NCI-H345 (cell line): ENCODE measurements at regions not wholly inside any gene's neighbourhood (a gene's known extent, or its start where the extent isn't known, plus 50 kb on each side); places are given as distances from the start of the nearest gene placed in this dataset.
"Not testable (repeated sequence)": the region's sequence is repeated elsewhere in the genome, so short reads cannot be mapped to it uniquely, and the experiment has no call there.

Source experiments
- DNase-seq: peaks from one replicate; lab custom pipeline; 2025; lab: John Stamatoyannopoulos, UW

DNA sequence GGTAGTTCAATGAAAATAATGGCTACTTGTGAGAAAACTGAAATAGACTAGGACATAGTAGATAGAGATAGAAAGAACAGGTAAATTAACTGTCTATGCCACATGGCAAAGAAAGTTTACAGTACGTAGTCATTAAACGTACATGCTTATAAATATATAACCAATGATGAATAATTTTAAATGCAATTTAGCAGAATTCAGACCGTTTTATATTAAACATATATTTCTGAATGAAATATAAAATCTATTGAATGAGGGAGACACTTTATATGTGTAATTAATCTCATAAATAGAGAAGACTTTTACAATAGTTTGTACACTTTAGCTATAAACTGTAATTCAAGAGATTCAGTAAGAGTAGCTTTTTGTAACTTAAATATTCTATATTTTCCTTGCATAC is 124.4 kb upstream of the VPREB1 start:
- DNase-seq = no peak

GRCh38 chr22:22118987-22119386 is 125.6 kb upstream of the VPREB1 start:
- DNase-seq = no peak

GRCh38 chr22:22117864-22118544 is 126.6 kb upstream of the VPREB1 start:
- DNase-seq = not testable (repeated sequence)

- not testable (repeated sequence) for DNase-seq
Measured at GRCh38 chr22:22116997-22117770, 127.4 kb upstream of the VPREB1 start.

- DNase-seq = no peak
Measured at GRCh38 chr22:22113701-22114100, 130.9 kb upstream of the VPREB1 start.

DNA sequence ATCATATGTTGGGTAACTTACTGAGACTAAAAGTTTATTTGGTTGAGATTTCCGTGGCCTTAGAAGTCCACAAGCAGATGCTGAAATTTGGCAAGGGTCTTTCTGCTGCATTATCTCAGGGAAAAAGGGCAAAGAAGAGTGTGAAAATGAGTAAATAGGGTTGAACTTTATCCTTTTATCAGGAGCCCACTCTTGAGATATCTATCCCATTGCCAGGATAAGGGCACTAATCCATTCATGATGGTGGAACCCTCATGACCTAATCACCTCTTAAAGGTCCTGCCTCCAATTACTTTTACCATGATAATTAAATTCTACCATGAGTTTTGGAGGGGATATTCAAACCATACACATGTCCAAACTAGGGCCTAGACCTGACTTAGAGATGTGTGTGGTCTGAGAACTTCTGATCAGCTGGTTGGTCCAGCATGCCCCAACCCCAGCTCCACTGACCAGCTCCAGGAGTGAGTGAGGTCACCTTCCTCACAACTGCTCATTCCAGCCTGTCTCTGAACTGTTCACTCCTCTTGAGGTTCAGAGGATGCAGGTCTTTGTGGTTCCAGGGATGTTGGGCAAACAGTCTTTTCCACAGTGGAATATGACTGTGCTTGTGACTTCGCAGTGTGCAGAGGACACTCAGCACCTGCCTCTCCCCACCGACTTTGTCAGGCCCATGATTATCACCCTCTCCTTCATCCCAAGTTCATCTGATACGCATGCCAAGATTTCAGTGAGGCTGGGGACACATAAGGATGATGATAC is 130.1 kb upstream of the TOP3B start:
- DNase-seq = no peak

DNA sequence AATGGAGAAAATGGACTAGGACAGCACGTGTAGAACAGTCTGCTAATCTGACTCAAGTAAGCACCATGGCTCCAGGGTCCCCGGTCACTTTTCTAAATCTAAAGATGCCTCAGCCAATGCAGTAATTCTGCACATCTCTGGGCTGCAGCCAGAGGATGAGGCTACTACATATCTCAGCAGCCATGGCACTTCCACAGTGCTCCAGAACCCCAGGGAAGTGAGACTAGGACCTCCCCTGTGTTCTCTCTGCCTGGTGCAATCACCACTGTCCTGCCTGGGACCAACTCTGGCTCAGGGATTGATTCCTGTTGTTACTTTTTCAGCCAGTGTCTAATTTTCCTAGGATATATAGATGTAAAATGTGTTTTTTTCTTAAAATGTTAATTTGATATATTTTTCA is 129.4 kb upstream of the TOP3B start:
- DNase-seq = no peak

- no peak for DNase-seq
Measured at GRCh38 chr22:22111267-22111751, 128.7 kb upstream of the TOP3B start.

GRCh38 chr22:22110548-22111266 is 128.1 kb upstream of the TOP3B start:
- peak; percentile 4 for DNase-seq

DNA sequence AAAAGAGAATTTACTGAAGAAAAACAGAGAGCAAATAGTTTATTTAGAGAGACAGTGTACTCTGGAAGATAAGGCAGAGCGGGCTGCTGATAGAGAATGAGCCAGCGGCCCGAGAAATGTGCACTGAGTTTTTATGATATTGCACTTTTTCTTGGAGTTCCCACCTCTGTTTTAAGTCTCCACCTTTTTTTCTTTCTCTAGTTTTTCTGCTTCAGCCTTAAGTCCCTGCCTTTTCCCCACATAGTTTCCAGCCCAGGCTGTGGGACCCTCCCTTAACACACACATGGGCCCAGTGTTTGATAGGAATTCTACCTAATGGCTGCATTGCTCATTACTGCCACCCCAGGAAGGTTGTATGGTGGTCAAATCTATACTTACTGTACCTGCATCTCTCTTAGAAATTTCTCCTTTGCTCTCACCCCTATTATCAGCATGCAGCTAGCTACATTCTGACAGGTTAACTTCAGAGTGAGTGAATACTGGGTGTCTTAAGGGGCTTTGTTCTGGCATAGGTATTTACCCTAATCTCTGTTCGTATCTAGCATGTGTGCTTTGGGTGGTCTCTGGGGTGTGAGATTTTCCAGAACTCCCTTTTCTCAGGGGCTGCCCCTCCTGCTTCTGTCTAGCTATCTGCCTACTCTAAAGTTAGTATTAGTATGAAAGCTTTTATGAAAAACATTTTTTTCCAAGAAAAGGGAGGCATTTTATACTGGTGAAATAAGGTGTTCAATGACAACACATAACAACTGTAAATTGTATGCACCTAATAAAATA is 127.3 kb upstream of the TOP3B start:
- no peak for DNase-seq

- DNase-seq = no peak
Measured at GRCh38 chr22:22106855-22107254, 124.3 kb upstream of the TOP3B start.

- no peak for DNase-seq
Measured at GRCh38 chr22:22105364-22105763, 122.8 kb upstream of the TOP3B start.

DNA sequence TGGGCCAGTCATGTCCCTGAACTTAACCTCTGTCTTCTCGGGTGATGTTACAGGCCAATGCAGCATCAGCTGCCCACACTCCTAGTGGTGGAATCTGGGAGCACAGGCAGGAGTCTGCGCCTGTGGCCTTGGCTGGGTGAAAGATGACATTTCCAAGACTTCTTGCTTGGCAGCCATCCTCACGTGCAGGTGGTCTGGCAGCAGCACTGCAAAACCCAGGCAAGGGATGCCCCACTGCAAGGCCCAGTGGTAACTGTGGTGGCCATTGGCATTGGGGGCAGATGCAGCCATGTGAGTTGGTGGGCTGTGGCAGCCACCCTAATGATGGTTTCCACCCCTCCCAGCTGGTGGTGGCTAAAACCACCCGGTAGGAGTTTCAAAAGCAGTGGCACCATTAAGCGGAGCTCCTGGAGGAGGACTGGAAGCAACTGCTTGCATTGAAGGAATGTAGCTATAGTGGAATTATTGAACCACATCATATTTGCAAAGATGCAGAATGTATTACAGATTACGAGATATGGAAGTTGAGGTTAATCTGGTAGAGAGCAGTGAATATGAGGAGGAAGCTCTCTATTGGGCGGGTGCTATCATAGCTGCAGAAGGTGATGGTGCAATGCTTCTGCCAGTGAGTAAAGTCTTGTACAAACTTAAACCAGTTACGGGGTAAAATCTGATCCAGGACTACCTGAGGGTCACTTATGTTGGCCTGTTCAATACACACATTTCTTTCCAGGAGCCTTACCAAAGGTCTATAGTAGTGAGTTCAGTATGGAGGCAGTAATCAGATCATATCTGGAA is 120.7 kb upstream of the TOP3B start:
- DNase-seq = no peak

DNA sequence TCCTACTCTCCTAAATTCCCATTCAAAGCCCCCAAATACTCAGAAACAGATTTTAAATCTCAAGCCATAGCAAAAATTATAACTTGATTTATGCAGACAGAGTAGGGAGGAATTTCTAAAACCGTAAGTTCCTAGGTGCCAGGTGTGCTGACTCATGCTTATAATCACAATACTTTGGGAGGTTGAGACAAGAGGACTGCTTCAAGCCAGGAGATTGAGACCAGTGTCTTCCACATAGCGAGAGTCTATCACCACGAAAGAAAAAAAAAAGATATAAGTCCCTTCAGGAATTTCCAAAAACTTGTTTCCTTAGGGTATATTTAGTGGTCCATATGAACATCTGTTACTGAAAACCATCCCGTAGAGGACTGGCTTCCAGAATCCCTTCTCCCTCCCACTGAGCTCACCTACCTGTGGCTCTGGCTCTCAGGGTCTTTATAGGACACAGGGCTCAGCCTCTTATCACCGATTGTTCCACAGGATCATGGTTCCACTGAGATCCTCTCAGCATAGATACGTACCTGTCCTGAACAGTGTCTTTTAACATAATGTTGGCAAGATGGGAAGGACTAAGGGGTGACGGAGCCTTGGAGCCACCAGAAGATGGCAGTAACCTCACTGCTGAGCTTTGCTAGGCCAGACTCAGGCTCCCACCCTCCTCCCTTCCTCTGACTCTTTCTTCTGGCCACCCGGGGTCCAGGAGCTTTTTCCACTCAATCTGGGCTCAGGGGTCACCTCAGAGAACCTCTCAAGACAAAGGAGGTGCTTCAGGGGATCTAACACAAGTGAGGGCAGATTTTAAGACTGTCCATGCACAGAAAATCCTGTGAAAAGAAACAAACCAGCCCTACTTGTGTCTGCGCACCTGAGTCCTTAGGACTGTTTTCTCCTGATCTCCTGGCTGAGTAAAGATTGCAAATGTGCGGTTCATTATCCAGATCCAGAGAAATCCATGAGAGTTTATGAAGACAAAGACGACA is 117.5 kb upstream of the TOP3B start:
- DNase-seq = no peak

- DNase-seq = no peak
Measured at GRCh38 chr22:22099194-22099486, 116.6 kb upstream of the TOP3B start.

GRCh38 chr22:22098457-22099193 is 116.0 kb upstream of the TOP3B start:
- DNase-seq = no peak

DNA sequence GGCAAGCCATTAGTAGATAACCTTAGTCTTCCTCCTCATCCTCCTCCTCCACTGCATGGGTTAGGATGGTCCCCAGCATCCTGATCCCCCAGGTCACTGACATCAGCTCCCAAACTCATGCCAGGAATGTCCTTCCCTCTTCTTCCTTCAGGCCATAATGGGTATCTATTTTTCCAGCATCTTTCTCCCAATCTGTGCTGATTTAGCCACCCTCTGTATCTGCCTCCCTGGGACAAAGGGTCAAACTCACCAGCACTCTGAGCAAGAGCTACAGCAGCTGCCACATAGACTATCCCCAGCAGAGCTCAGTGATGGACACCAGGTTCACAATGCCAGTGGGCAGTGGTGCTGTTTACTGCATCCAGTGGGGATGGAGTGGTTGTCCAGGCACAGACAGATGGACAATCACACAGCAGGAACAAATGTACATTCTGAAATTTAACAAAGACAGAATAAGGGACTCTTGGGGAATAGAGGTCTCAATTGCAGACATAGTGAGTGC is 115.2 kb upstream of the TOP3B start:
- no peak for DNase-seq

DNA sequence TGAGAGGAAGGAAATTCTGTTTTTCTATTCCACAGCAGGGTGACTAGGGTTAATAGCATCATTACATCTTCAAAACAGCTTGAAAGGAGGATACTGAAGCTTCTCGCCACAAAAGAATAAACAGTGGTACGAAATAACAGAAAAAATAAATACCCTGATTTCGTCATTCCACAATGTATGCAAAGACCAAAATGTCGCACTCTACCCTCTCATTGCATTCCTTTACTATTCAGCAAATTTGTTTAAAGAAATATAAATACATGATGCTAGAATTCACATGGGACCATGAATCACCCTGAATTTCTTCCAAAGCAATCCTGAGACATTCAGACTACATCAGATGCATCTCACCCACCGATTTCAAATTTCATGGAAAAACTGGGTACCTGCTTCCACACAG is 112.3 kb upstream of the TOP3B start:
- DNase-seq = no peak

- no peak for DNase-seq
Measured at GRCh38 chr22:22094514-22094913, 111.9 kb upstream of the TOP3B start.
